Activated CD8-positive, alpha-beta T cell treated with anti-CD3 and anti-CD28 coated beads, Interleukin-2, amount 10 ng/mL, durations not matched to agents 7 days and 5 days (primary cell): ENCODE measurements at regions not wholly inside any gene's neighbourhood (a gene's known extent, or its start where the extent isn't known, plus 50 kb on each side); places are given as distances from the start of the nearest gene placed in this dataset.

Experiments used
- ATAC-seq: fragments of 150-1000 bp; cut with Tn5 transposase; one replicate; pipeline ENCODE4 v1.10.0; 2021; ENCODE audit warnings: moderate library complexity
- CTCF ChIA-PET: fragments of 350-600 bp; sonication (Branson Sonifier 250); formaldehyde crosslinking; loops from one replicate; lab custom pipeline; 2021; ENCODE audit warnings: antibody characterized with exemption; lab: Charles Lee
- POLR2A ChIA-PET: fragments of 350-600 bp; sonication (Branson Sonifier 250); formaldehyde crosslinking; loops from one replicate; lab custom pipeline; 2021; ENCODE audit warnings: antibody characterized with exemption; lab: Charles Lee
- DNase-seq: peaks from one replicate; pipeline ENCODE4 v3.0.0-alpha.2; 2020
- H3K27ac Mint-ChIP-seq: one replicate; pipeline ENCODE4 v1.8.0; 2021; ENCODE audit warnings: mild to moderate bottlenecking, mixed read lengths
- H3K27me3 Mint-ChIP-seq: one replicate; pipeline ENCODE4 v1.8.0; 2021; ENCODE audit warnings: low read depth, mixed read lengths
- H3K36me3 Mint-ChIP-seq: one replicate; pipeline ENCODE4 v1.8.0; 2021; ENCODE audit warnings: low read depth, mixed read lengths
- H3K4me1 Mint-ChIP-seq: one replicate; pipeline ENCODE4 v1.8.0; 2021; ENCODE audit warnings: low read depth, mixed read lengths
- H3K4me3 Mint-ChIP-seq: one replicate; pipeline ENCODE4 v1.8.0; 2021; ENCODE audit warnings: mild to moderate bottlenecking, mixed read lengths
- H3K9me3 Mint-ChIP-seq: one replicate; pipeline ENCODE4 v1.8.0; 2022; ENCODE audit warnings: mixed read lengths; ENCODE audit not compliant: insufficient read depth

- Mint-ChIP-seq H3K27me3 (no peaks in the 10 kb centered on the region), H3K27ac (no peak overlapping the region), H3K4me1 (peaks cover 5% of the 10 kb centered on the region), H3K36me3 (no peaks in the 10 kb centered on the region), H3K4me3 (no peak overlapping the region), H3K9me3 (no peaks in the 10 kb centered on the region)
- ATAC-seq (no peak), DNase-seq (no peak)
- ChIA-PET CTCF (no interaction called here), POLR2A (no interaction called here)
Measured at GRCh38 chr17:74104921-74105320, 98.6 kb upstream of the RPL38 start.

GRCh38 chr17:74107107-74107506 lies 96.4 kb upstream of the RPL38 start:
- H3K4me1 Mint-ChIP-seq, result peaks cover 5% of the 10 kb centered on the region
- ATAC-seq, result no peak
- no peak for DNase-seq
- CTCF ChIA-PET, result no interaction called here
- no peaks in the 10 kb centered on the region for H3K9me3 Mint-ChIP-seq
- no peak overlapping the region for H3K27ac Mint-ChIP-seq
- no peaks in the 10 kb centered on the region for H3K27me3 Mint-ChIP-seq
- POLR2A ChIA-PET, result no interaction called here
- H3K4me3 Mint-ChIP-seq, result no peak overlapping the region
- no peaks in the 10 kb centered on the region for H3K36me3 Mint-ChIP-seq

GRCh38 chr17:74108126-74108705 lies 95.3 kb upstream of the RPL38 start:
- Mint-ChIP-seq H3K36me3 (no peaks in the 10 kb centered on the region), H3K27me3 (no peaks in the 10 kb centered on the region), H3K4me3 (no peak overlapping the region), H3K9me3 (no peaks in the 10 kb centered on the region), H3K4me1 (peaks cover 5% of the 10 kb centered on the region), H3K27ac (no peak overlapping the region)
- ATAC-seq (no peak), DNase-seq (no peak)
- POLR2A ChIA-PET, result no interaction called here
- CTCF ChIA-PET, result no interaction called here

DNA sequence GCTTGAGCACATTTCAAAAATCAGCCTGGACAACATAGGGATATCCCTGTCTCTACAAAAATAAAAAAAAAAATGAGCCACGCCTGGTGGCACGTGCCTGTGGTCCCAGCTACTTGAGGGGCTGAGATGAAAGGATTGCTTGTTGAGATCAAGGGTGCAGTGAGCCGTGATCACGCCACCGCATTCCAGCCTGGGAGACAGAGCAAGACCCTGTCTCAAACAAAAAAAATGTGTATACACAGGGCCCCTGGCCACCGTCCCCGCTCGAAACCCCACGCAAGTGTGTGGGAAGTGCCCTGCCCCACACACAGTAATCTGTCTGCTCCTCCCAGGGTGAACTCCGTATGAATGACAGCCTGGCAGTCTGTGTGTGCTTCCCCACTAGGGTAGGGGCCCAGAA lies 93.0 kb upstream of the RPL38 start:
- POLR2A ChIA-PET, result no interaction called here

DNA sequence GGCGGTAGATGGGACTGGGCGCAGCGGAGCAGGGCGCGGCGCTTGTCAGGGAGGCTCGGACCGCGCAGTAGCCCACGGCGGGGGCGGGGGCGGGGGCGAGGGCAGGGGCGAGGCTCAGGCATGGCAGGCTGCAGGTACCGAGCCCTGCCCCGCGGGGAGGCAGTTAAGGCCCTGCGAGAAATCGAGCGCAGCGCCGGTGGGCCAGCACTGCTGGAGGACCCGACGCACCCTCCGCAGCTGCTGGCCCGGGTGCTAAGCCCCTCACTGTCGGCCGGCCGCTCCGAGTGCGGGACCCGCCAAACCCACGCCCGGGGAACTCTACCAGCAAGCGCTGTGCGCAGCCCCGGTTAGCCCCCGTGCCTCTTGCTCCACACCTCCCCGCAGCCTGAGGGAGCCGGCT lies 90.2 kb upstream of the RPL38 start:
- H3K9me3 Mint-ChIP-seq, result no peaks in the 10 kb centered on the region
- POLR2A ChIA-PET, result no interaction called here

More for the DNA sequence above, 93.0 kb upstream of the RPL38 start:
- Mint-ChIP-seq H3K4me1 (no peaks in the 10 kb centered on the region), H3K27me3 (no peaks in the 10 kb centered on the region), H3K9me3 (no peaks in the 10 kb centered on the region), H3K4me3 (no peak overlapping the region), H3K27ac (no peak overlapping the region), H3K36me3 (no peaks in the 10 kb centered on the region)
- no peak for ATAC-seq
- CTCF ChIA-PET, result no interaction called here
- no peak for DNase-seq

DNA sequence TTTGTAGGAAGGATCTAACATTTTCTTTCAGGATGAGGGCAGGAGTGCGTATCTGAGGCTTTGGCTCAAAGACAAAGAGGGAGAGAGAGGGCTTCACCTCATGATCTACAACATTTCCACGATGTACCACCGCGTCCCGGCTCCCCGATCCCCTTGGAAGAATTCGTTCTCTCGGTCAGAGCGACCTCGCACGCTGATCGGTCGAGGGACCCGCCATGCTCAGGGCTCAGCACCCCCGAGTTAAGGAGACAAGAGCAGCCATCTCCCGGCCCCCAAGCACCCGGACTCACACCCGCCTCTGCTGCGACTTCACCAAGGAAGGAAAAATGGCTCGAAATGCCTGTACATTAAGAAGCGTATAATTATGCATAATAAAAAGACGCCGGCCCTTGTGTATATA lies 89.5 kb upstream of the RPL38 start:
- H3K9me3 Mint-ChIP-seq, result no peaks in the 10 kb centered on the region
- no peak for DNase-seq
- POLR2A ChIA-PET, result no interaction called here

More for the DNA sequence above, 90.2 kb upstream of the RPL38 start:
- Mint-ChIP-seq H3K27me3 (peaks cover 4% of the 10 kb centered on the region), H3K4me3 (no peak overlapping the region), H3K36me3 (no peaks in the 10 kb centered on the region), H3K27ac (no peak overlapping the region), H3K4me1 (peaks cover 4% of the 10 kb centered on the region)
- CTCF ChIA-PET, result interaction anchor here (1.9 kb wide), 1 partner anchor 23 kb away, joined by 6 read pairs; no protein-coding TSS in a partner anchor
- no peak for DNase-seq
- no peak for ATAC-seq

GRCh38 chr17:74114881-74115470 lies 88.5 kb upstream of the RPL38 start:
- Mint-ChIP-seq H3K4me1 (peaks cover 4% of the 10 kb centered on the region), H3K9me3 (no peaks in the 10 kb centered on the region), H3K36me3 (no peaks in the 10 kb centered on the region), H3K27me3 (peaks cover 4% of the 10 kb centered on the region), H3K4me3 (no peak overlapping the region), H3K27ac (no peak overlapping the region)
- ATAC-seq (no peak), DNase-seq (no peak)
- CTCF ChIA-PET, result no interaction called here
- POLR2A ChIA-PET, result no interaction called here

More for the DNA sequence above, 89.5 kb upstream of the RPL38 start:
- ATAC-seq, result no peak
- Mint-ChIP-seq H3K27me3 (peaks cover 4% of the 10 kb centered on the region), H3K4me3 (no peak overlapping the region), H3K36me3 (no peaks in the 10 kb centered on the region), H3K4me1 (peaks cover 4% of the 10 kb centered on the region), H3K27ac (no peak overlapping the region)
- CTCF ChIA-PET, result no interaction called here

DNA sequence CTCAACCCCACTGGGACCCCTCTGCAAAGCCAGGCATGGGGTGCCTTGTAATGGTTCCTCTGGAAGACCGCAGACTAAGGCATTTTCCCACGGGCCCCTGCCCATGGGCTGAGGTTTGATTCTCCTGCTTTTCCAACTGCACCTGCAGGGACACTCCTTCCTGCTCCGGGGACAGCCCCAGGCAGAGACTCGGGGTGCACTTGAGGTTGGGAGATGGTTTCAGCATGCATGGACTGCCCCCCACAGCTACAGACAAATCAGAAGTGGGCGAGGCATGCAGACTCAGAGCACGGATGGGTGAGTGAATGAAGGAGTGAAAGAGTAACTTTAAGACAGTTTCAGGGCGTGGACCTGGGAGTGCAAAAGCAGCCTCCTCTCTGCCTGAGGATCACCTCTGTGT lies 87.9 kb upstream of the RPL38 start:
- Mint-ChIP-seq H3K36me3 (no peaks in the 10 kb centered on the region), H3K27ac (no peak overlapping the region), H3K9me3 (no peaks in the 10 kb centered on the region), H3K4me3 (no peak overlapping the region), H3K27me3 (peaks cover 4% of the 10 kb centered on the region), H3K4me1 (peaks cover 4% of the 10 kb centered on the region)
- DNase-seq (no peak), ATAC-seq (no peak)
- ChIA-PET POLR2A (no interaction called here), CTCF (no interaction called here)

DNA sequence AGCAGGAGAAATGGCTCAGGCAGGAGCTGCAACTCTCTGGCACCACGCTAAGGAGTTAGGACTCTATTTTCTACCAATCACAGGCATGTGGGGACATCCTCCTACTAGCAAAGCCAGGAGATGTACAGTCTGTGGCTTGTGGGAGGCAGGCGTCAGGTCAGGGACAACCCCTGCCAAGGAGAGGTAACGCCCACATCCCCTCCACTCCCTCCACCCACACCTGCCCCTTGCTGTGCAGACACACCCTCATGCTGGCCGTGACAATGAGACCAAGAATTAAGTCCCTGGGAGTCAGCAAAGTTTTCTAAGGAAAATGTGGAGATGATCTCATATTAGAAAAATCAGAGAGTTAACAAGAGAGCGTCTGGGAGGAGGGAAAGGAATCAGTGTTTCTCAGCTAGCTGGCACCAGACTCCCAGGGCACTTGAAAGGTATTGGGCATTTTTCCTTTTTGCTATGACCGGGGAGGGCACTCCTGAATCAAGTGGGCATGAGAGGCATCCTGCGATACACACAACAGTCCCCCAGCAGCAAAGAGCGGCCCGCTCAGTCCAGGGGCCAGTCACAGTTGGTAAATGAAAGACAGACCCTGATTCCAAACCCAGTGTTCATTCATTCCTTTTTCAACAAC lies 87.3 kb upstream of the RPL38 start:
- DNase-seq (no peak), ATAC-seq (no peak)
- Mint-ChIP-seq H3K4me1 (peaks cover 4% of the 10 kb centered on the region), H3K9me3 (no peaks in the 10 kb centered on the region), H3K27ac (no peak overlapping the region), H3K36me3 (no peaks in the 10 kb centered on the region), H3K27me3 (peaks cover 7% of the 10 kb centered on the region), H3K4me3 (no peak overlapping the region)
- ChIA-PET POLR2A (no interaction called here), CTCF (no interaction called here)

DNA sequence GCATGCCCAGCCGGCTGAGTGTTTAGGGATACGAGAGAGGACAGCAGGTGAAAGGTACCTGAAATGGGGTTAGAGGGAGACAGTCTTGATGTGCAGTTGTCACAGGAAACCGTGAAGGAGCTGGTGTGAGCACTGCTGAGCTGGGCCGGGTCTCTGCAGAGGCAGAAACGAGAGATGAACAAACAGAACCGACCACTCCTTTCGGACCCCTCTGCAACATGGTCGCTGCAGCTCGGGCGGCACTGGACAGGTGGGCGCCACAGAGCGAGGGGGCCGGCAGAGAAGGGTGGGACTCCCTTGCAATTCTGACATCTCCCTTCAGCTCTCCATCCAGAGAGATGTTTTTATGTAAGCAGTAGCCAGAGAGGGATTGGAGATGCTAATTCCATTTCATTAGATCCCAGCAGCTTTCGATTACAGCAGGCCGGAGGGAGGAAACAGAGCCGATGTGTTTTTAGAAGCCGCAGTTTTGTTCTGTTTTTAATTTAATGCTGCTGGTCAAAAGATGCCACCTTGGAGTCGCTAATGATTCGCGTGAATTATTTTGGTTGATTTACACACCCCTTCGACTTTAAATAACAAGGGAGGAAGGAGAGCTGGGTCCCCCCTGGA lies 86.3 kb upstream of the RPL38 start:
- no peak overlapping the region for H3K27ac Mint-ChIP-seq
- peaks cover 4% of the 10 kb centered on the region for H3K4me1 Mint-ChIP-seq
- H3K9me3 Mint-ChIP-seq, result no peaks in the 10 kb centered on the region
- no peak overlapping the region for H3K4me3 Mint-ChIP-seq
- ChIA-PET CTCF (interaction anchor here (1.2 kb wide), 1 partner anchor 82 kb away, joined by 4 read pairs; no protein-coding TSS in a partner anchor), POLR2A (no interaction called here)
- DNase-seq (no peak), ATAC-seq (no peak)
- peaks cover 7% of the 10 kb centered on the region for H3K27me3 Mint-ChIP-seq
- H3K36me3 Mint-ChIP-seq, result no peaks in the 10 kb centered on the region

- POLR2A ChIA-PET, result no interaction called here
- H3K27me3 Mint-ChIP-seq, result peaks cover 7% of the 10 kb centered on the region
Measured at GRCh38 chr17:74117999-74118421, 85.5 kb upstream of the RPL38 start.

DNA sequence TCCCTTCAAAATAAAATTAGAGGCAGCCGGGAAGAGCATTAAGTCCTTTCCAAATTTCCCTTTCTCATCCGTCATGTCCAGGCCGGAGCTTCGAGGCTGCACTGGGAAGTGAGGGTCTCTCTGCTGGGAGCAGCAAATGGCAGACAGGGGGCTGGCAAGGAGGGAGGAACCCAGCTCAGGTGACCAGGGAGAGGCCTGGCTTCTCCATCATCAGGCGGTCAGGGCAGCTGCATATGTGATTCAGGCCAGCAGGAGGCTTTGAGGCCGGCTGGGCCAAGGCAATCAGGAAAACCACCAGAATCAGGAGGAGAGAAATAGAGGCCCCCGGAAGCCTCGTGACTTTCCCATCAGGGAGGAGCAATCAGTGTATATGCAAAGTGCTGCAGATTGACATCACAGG lies 85.0 kb upstream of the RPL38 start:
- Mint-ChIP-seq H3K27me3 (peaks cover 7% of the 10 kb centered on the region), H3K27ac (no peak overlapping the region), H3K4me1 (peaks cover 4% of the 10 kb centered on the region), H3K4me3 (no peak overlapping the region), H3K36me3 (no peaks in the 10 kb centered on the region), H3K9me3 (no peaks in the 10 kb centered on the region)
- ChIA-PET CTCF (interaction anchor here (0.6 to 1.2 kb wide), 2 partner anchors 28 to 81 kb away, joined by 3 to 4 read pairs; no protein-coding TSS in a partner anchor), POLR2A (no interaction called here)
- DNase-seq (no peak), ATAC-seq (no peak)

More at GRCh38 chr17:74117999-74118421, 85.5 kb upstream of the RPL38 start:
- CTCF ChIA-PET, result interaction anchor here (1.2 kb wide), 1 partner anchor 81 kb away, joined by 4 read pairs; no protein-coding TSS in a partner anchor
- Mint-ChIP-seq H3K27ac (no peak overlapping the region), H3K36me3 (no peaks in the 10 kb centered on the region), H3K9me3 (no peaks in the 10 kb centered on the region), H3K4me3 (no peak overlapping the region), H3K4me1 (peaks cover 4% of the 10 kb centered on the region)
- DNase-seq, result no peak
- no peak for ATAC-seq
